ENCODE measurements at regions not wholly inside any gene's neighbourhood (a gene's known extent, or its start where the extent isn't known, plus 50 kb on each side); places are given as distances from the start of the nearest gene placed in this dataset.

GRCh38 chr16:50478075-50478772 lies 70.0 kb upstream of the NKD1 start:
- no peaks in the 10 kb centered on the region for H3K4me1 ChIP-seq
- WGBS (ENCODE audit: insufficient coverage, low coverage, low lambda C conversion rate, missing lambda C conversion rate) = 73% methylated on average over 14 of the region's 21 CpGs
- DNase-seq (no peak), ATAC-seq (no peak)
- H3K27me3 ChIP-seq = no peaks in the 10 kb centered on the region
- H3K27ac ChIP-seq = no peak overlapping the region
- TF ChIP-seq CTCF (IDR thresholded peaks at IDR 0.05) = no peak
- TF ChIP-seq POLR2A (IDR thresholded peaks at IDR 0.05) = no peak
- intact Hi-C loops (cut with DNase I) = no loop called here
- no peaks in the 10 kb centered on the region for H3K9me3 ChIP-seq
- H3K36me3 ChIP-seq = no peaks in the 10 kb centered on the region
- H3K4me3 ChIP-seq = no peak overlapping the region

GRCh38 chr16:50476486-50477255 lies 71.5 kb upstream of the NKD1 start:
- no peak for DNase-seq
- 64% methylated on average over 8 of the region's 14 CpGs for WGBS (ENCODE audit: insufficient coverage, low coverage, low lambda C conversion rate, missing lambda C conversion rate)

GRCh38 chr16:50475170-50475569 lies 73.0 kb upstream of the NKD1 start:
- no peak for DNase-seq
- intact Hi-C loops (cut with DNase I) = no loop called here
- Histone ChIP-seq H3K27ac (no peak overlapping the region), H3K27me3 (no peaks in the 10 kb centered on the region), H3K4me1 (no peaks in the 10 kb centered on the region), H3K4me3 (no peak overlapping the region), H3K9me3 (no peaks in the 10 kb centered on the region), H3K36me3 (no peaks in the 10 kb centered on the region)
- WGBS (ENCODE audit: insufficient coverage, low coverage, low lambda C conversion rate, missing lambda C conversion rate) = 61% methylated on average over 3 of the region's 3 CpGs
- TF ChIP-seq POLR2A (IDR thresholded peaks at IDR 0.05) (no peak), CTCF (IDR thresholded peaks at IDR 0.05) (no peak)
- no peak for ATAC-seq

More at GRCh38 chr16:50476486-50477255, 71.5 kb upstream of the NKD1 start:
- Histone ChIP-seq H3K27me3 (no peaks in the 10 kb centered on the region), H3K27ac (no peak overlapping the region), H3K4me3 (no peak overlapping the region), H3K36me3 (no peaks in the 10 kb centered on the region), H3K9me3 (no peaks in the 10 kb centered on the region), H3K4me1 (no peaks in the 10 kb centered on the region)
- intact Hi-C loops (cut with DNase I) = no loop called here
- no peak for ATAC-seq
- TF ChIP-seq CTCF (IDR thresholded peaks at IDR 0.05) (no peak), POLR2A (IDR thresholded peaks at IDR 0.05) (no peak)

GRCh38 chr16:50474138-50474537 lies 74.1 kb upstream of the NKD1 start:
- no peak overlapping the region for H3K4me3 ChIP-seq
- no peaks in the 10 kb centered on the region for H3K9me3 ChIP-seq
- ATAC-seq (peak in 1 of 4 donors; percentile 30), DNase-seq (no peak)
- no peaks in the 10 kb centered on the region for H3K27me3 ChIP-seq
- intact Hi-C loops (cut with DNase I) = no loop called here
- H3K4me1 ChIP-seq = no peaks in the 10 kb centered on the region
- no peak for TF ChIP-seq CTCF (IDR thresholded peaks at IDR 0.05)
- TF ChIP-seq POLR2A (IDR thresholded peaks at IDR 0.05) = no peak
- 62% methylated on average over 2 of the region's 2 CpGs for WGBS (ENCODE audit: insufficient coverage, low coverage, low lambda C conversion rate, missing lambda C conversion rate)
- H3K27ac ChIP-seq = no peak overlapping the region
- no peaks in the 10 kb centered on the region for H3K36me3 ChIP-seq
